ENCODE measurements at regions not wholly inside any gene's neighbourhood (a gene's known extent, or its start where the extent isn't known, plus 50 kb on each side); places are given as distances from the start of the nearest gene placed in this dataset.
"Not testable (repeated sequence)": the region's sequence is repeated elsewhere in the genome, so short reads cannot be mapped to it uniquely, and the experiment has no call there.

GRCh38 chr7:96823274-96823673 lies 113.6 kb upstream of the SEM1 start:
- Histone ChIP-seq H3K9ac (no peak overlapping the region), H4K20me1 (ENCODE audit: insufficient read depth) (no peaks in the 10 kb centered on the region), H3K9me2 (ENCODE audit: insufficient read depth) (no peaks in the 10 kb centered on the region), H3K79me2 (ENCODE audit: insufficient read depth) (no peaks in the 10 kb centered on the region), H3K9me3 (ENCODE audit: low read depth) (no peaks in the 10 kb centered on the region), H3K4me3 (no peak overlapping the region), H2AFZ (no peak overlapping the region), H3K27me3 (replicated peaks; ENCODE audit: insufficient read depth) (no peaks in the 10 kb centered on the region), H3K4me1 (ENCODE audit: insufficient read depth) (no peaks in the 10 kb centered on the region), H3F3A (ENCODE audit: insufficient read depth) (no peaks in the 10 kb centered on the region), H3K36me3 (ENCODE audit: low read depth) (no peaks in the 10 kb centered on the region), H3K27ac (no peak overlapping the region), H3K4me2 (ENCODE audit: unreplicated experiment) (no peak overlapping the region)
- peak; percentile 75 for DNase-seq
- in situ Hi-C loops (cut with MboI) = no loop called here
- TF ChIP-seq EZH2phosphoT487 (IDR thresholded peaks at IDR 0.05; ENCODE audit: insufficient read depth, low read depth) = no peak
- no peak for TF ChIP-seq EZH2 (IDR thresholded peaks at IDR 0.05; ENCODE audit: insufficient read depth, poor library complexity, severe bottlenecking)
- 16 to 18% methylated on average over 4 of the region's 4 CpGs for WGBS, 2 experiments (ENCODE audit: low coverage in 1 of 2, low lambda C conversion rate in 2 of 2, missing lambda C conversion rate in 2 of 2)

DNA sequence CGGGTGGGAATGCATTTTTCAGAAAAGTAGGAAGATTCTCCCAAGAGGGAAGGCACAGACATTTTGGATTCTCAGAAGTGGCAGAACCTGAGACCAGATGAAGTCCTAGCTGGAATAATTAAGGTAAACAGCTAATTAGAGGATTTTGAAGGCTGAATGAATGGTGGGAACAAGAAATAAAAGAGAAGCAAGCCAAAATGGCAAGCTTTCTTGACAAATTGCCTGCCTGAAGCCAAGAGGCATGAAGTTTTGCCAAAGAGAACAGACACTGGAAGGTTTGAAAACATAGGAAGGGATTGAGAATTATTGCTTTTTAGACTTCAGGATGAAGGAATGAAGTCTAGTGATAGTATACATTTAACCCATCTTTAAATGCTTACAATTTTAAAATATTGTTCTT lies 115.0 kb upstream of the SEM1 start:
- no peaks in the 10 kb centered on the region for H3F3A ChIP-seq (ENCODE audit: insufficient read depth)
- in situ Hi-C loops (cut with MboI) = no loop called here
- 23 to 28% methylated on average over 1 of the region's 1 CpG for WGBS, 2 experiments (ENCODE audit: low coverage in 1 of 2, low lambda C conversion rate in 2 of 2, missing lambda C conversion rate in 2 of 2)
- no peaks in the 10 kb centered on the region for H4K20me1 ChIP-seq (ENCODE audit: insufficient read depth)
- H3K27ac ChIP-seq = no peak overlapping the region
- no peaks in the 10 kb centered on the region for H3K9me3 ChIP-seq (ENCODE audit: low read depth)
- H3K4me1 ChIP-seq (ENCODE audit: insufficient read depth) = no peaks in the 10 kb centered on the region
- no peak for DNase-seq
- no peak overlapping the region for H3K9ac ChIP-seq
- no peak overlapping the region for H3K4me3 ChIP-seq
- H3K79me2 ChIP-seq (ENCODE audit: insufficient read depth) = no peaks in the 10 kb centered on the region
- no peaks in the 10 kb centered on the region for H3K9me2 ChIP-seq (ENCODE audit: insufficient read depth)
- no peak for TF ChIP-seq EZH2 (IDR thresholded peaks at IDR 0.05; ENCODE audit: insufficient read depth, poor library complexity, severe bottlenecking)
- TF ChIP-seq EZH2phosphoT487 (IDR thresholded peaks at IDR 0.05; ENCODE audit: insufficient read depth, low read depth) = no peak
- no peaks in the 10 kb centered on the region for H3K27me3 ChIP-seq (replicated peaks; ENCODE audit: insufficient read depth)
- H2AFZ ChIP-seq = no peak overlapping the region
- no peaks in the 10 kb centered on the region for H3K36me3 ChIP-seq (ENCODE audit: low read depth)
- H3K4me2 ChIP-seq (ENCODE audit: unreplicated experiment) = no peak overlapping the region

- TF ChIP-seq EZH2phosphoT487 (IDR thresholded peaks at IDR 0.05; ENCODE audit: insufficient read depth, low read depth) = no peak
- no peak for TF ChIP-seq EZH2 (IDR thresholded peaks at IDR 0.05; ENCODE audit: insufficient read depth, poor library complexity, severe bottlenecking)
- WGBS, 2 experiments (ENCODE audit: low coverage in 1 of 2, low lambda C conversion rate in 2 of 2, missing lambda C conversion rate in 2 of 2) = 55 to 70% methylated on average over 2 of the region's 2 CpGs
- no peaks in the 10 kb centered on the region for H3K4me1 ChIP-seq (ENCODE audit: insufficient read depth)
- no peaks in the 10 kb centered on the region for H3K36me3 ChIP-seq (ENCODE audit: low read depth)
- no peak overlapping the region for H3K9ac ChIP-seq
- H3K4me2 ChIP-seq (ENCODE audit: unreplicated experiment) = no peak overlapping the region
- H3F3A ChIP-seq (ENCODE audit: insufficient read depth) = no peaks in the 10 kb centered on the region
- no peaks in the 10 kb centered on the region for H3K9me2 ChIP-seq (ENCODE audit: insufficient read depth)
- H3K9me3 ChIP-seq (ENCODE audit: low read depth) = no peaks in the 10 kb centered on the region
- no peak overlapping the region for H2AFZ ChIP-seq
- no peaks in the 10 kb centered on the region for H3K27me3 ChIP-seq (replicated peaks; ENCODE audit: insufficient read depth)
- H3K4me3 ChIP-seq = no peak overlapping the region
- DNase-seq = no peak
- in situ Hi-C loops (cut with MboI) = no loop called here
- no peaks in the 10 kb centered on the region for H4K20me1 ChIP-seq (ENCODE audit: insufficient read depth)
- no peaks in the 10 kb centered on the region for H3K79me2 ChIP-seq (ENCODE audit: insufficient read depth)
- H3K27ac ChIP-seq = no peak overlapping the region
Measured at GRCh38 chr7:96825285-96825684, 115.6 kb upstream of the SEM1 start.

DNA sequence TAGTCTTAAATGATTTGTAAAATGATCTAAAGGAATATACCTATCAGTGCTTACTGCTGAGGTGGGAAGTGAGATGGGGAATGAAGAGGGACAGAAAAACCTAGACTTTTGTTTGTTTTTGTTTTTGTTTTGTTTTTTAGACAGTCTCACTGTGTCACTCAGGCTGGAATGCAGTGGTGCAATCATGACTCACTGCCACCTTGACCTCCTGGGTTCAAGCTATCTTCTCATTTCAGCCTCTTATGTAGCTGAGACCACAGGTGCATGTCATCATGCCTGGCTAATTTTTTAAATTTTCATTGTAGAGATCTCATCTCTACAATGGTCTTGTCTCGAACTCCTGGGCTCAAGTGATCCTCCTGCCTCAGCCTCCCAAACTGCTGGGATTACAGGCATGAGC lies 116.4 kb upstream of the SEM1 start:
- Histone ChIP-seq H3K27ac (no peak overlapping the region), H3K9me3 (ENCODE audit: low read depth) (no peaks in the 10 kb centered on the region), H3K9me2 (ENCODE audit: insufficient read depth) (no peaks in the 10 kb centered on the region), H3K4me3 (no peak overlapping the region), H2AFZ (no peak overlapping the region), H3K4me2 (ENCODE audit: unreplicated experiment) (no peak overlapping the region), H4K20me1 (ENCODE audit: insufficient read depth) (no peaks in the 10 kb centered on the region), H3K4me1 (ENCODE audit: insufficient read depth) (no peaks in the 10 kb centered on the region), H3K9ac (no peak overlapping the region), H3F3A (ENCODE audit: insufficient read depth) (no peaks in the 10 kb centered on the region), H3K36me3 (ENCODE audit: low read depth) (no peaks in the 10 kb centered on the region), H3K27me3 (replicated peaks; ENCODE audit: insufficient read depth) (no peaks in the 10 kb centered on the region), H3K79me2 (ENCODE audit: insufficient read depth) (no peaks in the 10 kb centered on the region)
- DNase-seq = no peak
- WGBS, 2 experiments (ENCODE audit: low coverage in 1 of 2, low lambda C conversion rate in 2 of 2, missing lambda C conversion rate in 2 of 2) = 0% methylated on average over 1 of the region's 1 CpG
- in situ Hi-C loops (cut with MboI) = no loop called here
- TF ChIP-seq EZH2phosphoT487 (IDR thresholded peaks at IDR 0.05; ENCODE audit: insufficient read depth, low read depth) (no peak), EZH2 (IDR thresholded peaks at IDR 0.05; ENCODE audit: insufficient read depth, poor library complexity, severe bottlenecking) (no peak)

DNA sequence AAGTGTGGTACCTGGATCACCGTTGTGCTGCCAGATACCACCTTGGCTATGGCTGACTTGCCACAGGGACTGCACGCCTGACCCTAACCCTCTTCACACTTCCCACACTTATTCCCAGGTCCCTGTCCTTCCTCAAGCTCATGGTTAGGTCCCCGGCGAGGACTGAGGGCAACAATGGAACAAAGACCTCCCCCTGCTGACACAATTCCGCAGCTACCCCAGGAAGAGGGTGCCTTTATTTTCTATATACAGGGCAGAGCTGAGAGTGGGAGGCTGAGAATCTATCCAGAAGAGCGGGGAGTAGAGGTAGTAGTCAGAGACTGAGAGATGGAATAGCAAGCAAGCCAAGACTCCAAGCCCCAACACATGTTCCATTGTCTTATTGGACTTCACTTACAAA lies 118.1 kb upstream of the SEM1 start:
- Histone ChIP-seq H3K36me3 (ENCODE audit: low read depth) (no peaks in the 10 kb centered on the region), H2AFZ (no peak overlapping the region), H3K9ac (no peak overlapping the region), H3K4me3 (no peak overlapping the region), H3K27ac (no peak overlapping the region), H3K4me1 (ENCODE audit: insufficient read depth) (no peaks in the 10 kb centered on the region), H3F3A (ENCODE audit: insufficient read depth) (no peaks in the 10 kb centered on the region), H4K20me1 (ENCODE audit: insufficient read depth) (no peaks in the 10 kb centered on the region), H3K4me2 (ENCODE audit: unreplicated experiment) (no peak overlapping the region), H3K9me3 (ENCODE audit: low read depth) (no peaks in the 10 kb centered on the region), H3K9me2 (ENCODE audit: insufficient read depth) (no peaks in the 10 kb centered on the region), H3K79me2 (ENCODE audit: insufficient read depth) (no peaks in the 10 kb centered on the region), H3K27me3 (replicated peaks; ENCODE audit: insufficient read depth) (no peaks in the 10 kb centered on the region)
- no peak for TF ChIP-seq EZH2phosphoT487 (IDR thresholded peaks at IDR 0.05; ENCODE audit: insufficient read depth, low read depth)
- TF ChIP-seq EZH2 (IDR thresholded peaks at IDR 0.05; ENCODE audit: insufficient read depth, poor library complexity, severe bottlenecking) = no peak
- WGBS, 2 experiments (ENCODE audit: low coverage in 1 of 2, low lambda C conversion rate in 2 of 2, missing lambda C conversion rate in 2 of 2) = 39 to 41% methylated on average over 6 of the region's 6 CpGs
- in situ Hi-C loops (cut with MboI) = no loop called here
- no peak for DNase-seq

- H3K27me3 ChIP-seq (replicated peaks; ENCODE audit: insufficient read depth); in situ Hi-C loops (cut with MboI); H3K36me3 ChIP-seq (ENCODE audit: low read depth); H2AFZ ChIP-seq; H3K4me2 ChIP-seq (ENCODE audit: unreplicated experiment); H4K20me1 ChIP-seq (ENCODE audit: insufficient read depth); H3K9me3 ChIP-seq (ENCODE audit: low read depth); H3F3A ChIP-seq (ENCODE audit: insufficient read depth); H3K79me2 ChIP-seq (ENCODE audit: insufficient read depth); DNase-seq; H3K27ac ChIP-seq; H3K4me1 ChIP-seq (ENCODE audit: insufficient read depth); H3K4me3 ChIP-seq; H3K9me2 ChIP-seq (ENCODE audit: insufficient read depth); H3K9ac ChIP-seq: not testable (repeated sequence)
- WGBS, 2 experiments (ENCODE audit: low coverage in 1 of 2, low lambda C conversion rate in 2 of 2, missing lambda C conversion rate in 2 of 2) = 50 to 54% methylated on average over 4 of the region's 4 CpGs
Measured at GRCh38 chr7:96829121-96829520, 119.5 kb upstream of the SEM1 start.
